Esophagus mucosa (tissue), 1 donor: ENCODE measurements at regions not wholly inside any gene's neighbourhood (a gene's known extent, or its start where the extent isn't known, plus 50 kb on each side); places are given as distances from the start of the nearest gene placed in this dataset.
"Not testable (repeated sequence)": the region's sequence is repeated elsewhere in the genome, so short reads cannot be mapped to it uniquely, and the experiment has no call there.

Experiments used
- ATAC-seq: fragments of 200-7000 bp; cut with Tn5 transposase; one replicate; pipeline ENCODE4 v1.9.1; 2020
- donor health status: DM: yes; HTN: yes; CAD: no.

GRCh38 chr12:34228046-34228445 lies 205.8 kb downstream of the ALG10 start:
- not testable (repeated sequence) for ATAC-seq

- not testable (repeated sequence) for ATAC-seq
These were observed 206.7 kb downstream of the ALG10 start for GRCh38 chr12:34229033-34229432.

GRCh38 chr12:34233618-34234017 lies 211.3 kb downstream of the ALG10 start:
- no peak for ATAC-seq

GRCh38 chr12:34236073-34236472 lies 213.8 kb downstream of the ALG10 start:
- no peak for ATAC-seq

GRCh38 chr12:34244608-34245007 lies 222.3 kb downstream of the ALG10 start:
- no peak for ATAC-seq

- ATAC-seq, result no peak
These were observed 227.0 kb downstream of the ALG10 start for GRCh38 chr12:34249271-34249670.

- ATAC-seq, result not testable (repeated sequence)
These were observed 229.6 kb downstream of the ALG10 start for GRCh38 chr12:34251879-34252278.

- no peak for ATAC-seq
These were observed 231.4 kb downstream of the ALG10 start for GRCh38 chr12:34253674-34254073.

GRCh38 chr12:34257093-34257492 lies 234.8 kb downstream of the ALG10 start:
- ATAC-seq, result no peak

GRCh38 chr12:34262140-34262539 lies 239.8 kb downstream of the ALG10 start:
- ATAC-seq, result not testable (repeated sequence)

- ATAC-seq, result no peak
These were observed 241.8 kb downstream of the ALG10 start for GRCh38 chr12:34264110-34264509.

GRCh38 chr12:34273703-34274102 lies 251.4 kb downstream of the ALG10 start:
- not testable (repeated sequence) for ATAC-seq

GRCh38 chr12:34275129-34275528 lies 252.8 kb downstream of the ALG10 start:
- ATAC-seq, result no peak

GRCh38 chr12:34286483-34286882 lies 264.2 kb downstream of the ALG10 start:
- ATAC-seq, result no peak

- ATAC-seq, result no peak
These were observed 264.6 kb downstream of the ALG10 start for GRCh38 chr12:34286934-34287333.

GRCh38 chr12:34287437-34287836 lies 265.1 kb downstream of the ALG10 start:
- no peak for ATAC-seq

GRCh38 chr12:34287986-34288962 lies 266.0 kb downstream of the ALG10 start:
- no peak for ATAC-seq

- ATAC-seq, result no peak
These were observed 266.7 kb downstream of the ALG10 start for GRCh38 chr12:34288963-34289345.

GRCh38 chr12:34289431-34290380 lies 267.4 kb downstream of the ALG10 start:
- no peak for ATAC-seq

GRCh38 chr12:34290381-34290995 lies 268.2 kb downstream of the ALG10 start:
- no peak for ATAC-seq

- ATAC-seq, result no peak
These were observed 268.7 kb downstream of the ALG10 start for GRCh38 chr12:34291001-34291400.

GRCh38 chr12:34291426-34291901 lies 269.2 kb downstream of the ALG10 start:
- no peak for ATAC-seq
